ENCODE measurements at regions not wholly inside any gene's neighbourhood (a gene's known extent, or its start where the extent isn't known, plus 50 kb on each side); places are given as distances from the start of the nearest gene placed in this dataset.

DNA sequence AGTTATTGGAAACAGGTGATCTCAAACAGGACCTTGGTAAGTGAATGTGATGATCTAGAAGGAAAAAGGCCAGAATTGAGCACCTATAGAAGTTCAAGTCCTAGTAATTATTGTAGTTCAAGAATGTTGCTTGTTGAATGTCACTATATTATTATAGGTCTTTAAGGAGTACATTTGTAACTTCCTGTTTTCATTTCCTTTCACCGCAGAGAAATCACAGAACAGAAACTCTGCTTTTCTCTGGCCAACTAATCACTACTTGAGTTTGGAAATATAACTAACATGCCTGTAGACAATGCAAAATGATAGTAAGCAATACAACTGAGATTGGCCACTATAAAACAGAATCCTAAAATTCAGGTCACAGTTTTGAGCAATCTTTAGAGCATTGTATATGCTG lies 61.8 kb upstream of the EFEMP1 start:
- TF ChIP-seq CTCF (IDR thresholded peaks at IDR 0.05) = no peak
- no peak for TF ChIP-seq POLR2A (IDR thresholded peaks at IDR 0.05; ENCODE audit: low read depth)
- no peak for TF ChIP-seq EP300 (IDR thresholded peaks at IDR 0.05)
- no peak for TF ChIP-seq POLR2AphosphoS5 (IDR thresholded peaks at IDR 0.05)
